ENCODE measurements at regions not wholly inside any gene's neighbourhood (a gene's known extent, or its start where the extent isn't known, plus 50 kb on each side); places are given as distances from the start of the nearest gene placed in this dataset.

DNA sequence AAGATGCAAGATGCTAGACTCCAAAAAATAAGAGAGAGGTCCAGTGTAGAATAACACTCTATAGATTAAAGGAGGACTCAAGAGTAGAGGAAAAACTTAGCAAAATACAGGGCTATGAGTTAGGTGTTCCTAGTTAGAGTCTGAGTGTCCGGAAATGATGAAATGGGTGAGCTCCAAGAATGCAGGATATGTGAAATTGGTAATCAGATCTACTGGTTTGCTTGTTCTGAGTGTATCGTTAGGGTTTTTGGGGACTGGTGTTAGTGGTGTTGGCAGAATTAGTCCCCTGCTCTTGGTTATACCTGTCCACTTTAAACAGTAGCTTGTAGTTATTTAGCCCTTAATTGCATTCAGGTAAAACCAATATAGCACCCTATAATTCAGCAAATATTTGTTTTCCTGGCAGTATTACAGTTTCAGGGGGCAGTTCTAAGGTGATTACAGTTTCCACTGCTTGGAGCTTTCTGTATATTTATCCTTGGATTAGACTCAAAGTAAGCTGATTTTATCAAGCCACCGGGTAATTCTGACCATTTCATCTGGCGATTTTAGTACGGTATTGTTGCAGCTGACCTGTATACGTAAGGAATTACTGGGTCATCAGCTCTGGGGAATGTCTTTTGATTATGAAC lies 332.7 kb downstream of the CHRM3 start:
- TF ChIP-seq, protein P1, sequence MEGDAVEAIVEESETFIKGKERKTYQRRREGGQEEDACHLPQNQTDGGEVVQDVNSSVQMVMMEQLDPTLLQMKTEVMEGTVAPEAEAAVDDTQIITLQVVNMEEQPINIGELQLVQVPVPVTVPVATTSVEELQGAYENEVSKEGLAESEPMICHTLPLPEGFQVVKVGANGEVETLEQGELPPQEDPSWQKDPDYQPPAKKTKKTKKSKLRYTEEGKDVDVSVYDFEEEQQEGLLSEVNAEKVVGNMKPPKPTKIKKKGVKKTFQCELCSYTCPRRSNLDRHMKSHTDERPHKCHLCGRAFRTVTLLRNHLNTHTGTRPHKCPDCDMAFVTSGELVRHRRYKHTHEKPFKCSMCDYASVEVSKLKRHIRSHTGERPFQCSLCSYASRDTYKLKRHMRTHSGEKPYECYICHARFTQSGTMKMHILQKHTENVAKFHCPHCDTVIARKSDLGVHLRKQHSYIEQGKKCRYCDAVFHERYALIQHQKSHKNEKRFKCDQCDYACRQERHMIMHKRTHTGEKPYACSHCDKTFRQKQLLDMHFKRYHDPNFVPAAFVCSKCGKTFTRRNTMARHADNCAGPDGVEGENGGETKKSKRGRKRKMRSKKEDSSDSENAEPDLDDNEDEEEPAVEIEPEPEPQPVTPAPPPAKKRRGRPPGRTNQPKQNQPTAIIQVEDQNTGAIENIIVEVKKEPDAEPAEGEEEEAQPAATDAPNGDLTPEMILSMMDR (IDR thresholded peaks at IDR 0.05; ENCODE audit: borderline replicate concordance, insufficient read depth, low read depth, low read length) = no peak
- H3K4me3 ChIP-seq (ENCODE audit: low read depth, low read length) = no peak overlapping the region

GRCh38 chr1:239719642-239720258 lies 333.4 kb downstream of the CHRM3 start:
- no peak overlapping the region for H3K4me3 ChIP-seq (ENCODE audit: low read depth, low read length)
- TF ChIP-seq, protein P1 (IDR thresholded peaks at IDR 0.05; ENCODE audit: borderline replicate concordance, insufficient read depth, low read depth, low read length) = no peak

DNA sequence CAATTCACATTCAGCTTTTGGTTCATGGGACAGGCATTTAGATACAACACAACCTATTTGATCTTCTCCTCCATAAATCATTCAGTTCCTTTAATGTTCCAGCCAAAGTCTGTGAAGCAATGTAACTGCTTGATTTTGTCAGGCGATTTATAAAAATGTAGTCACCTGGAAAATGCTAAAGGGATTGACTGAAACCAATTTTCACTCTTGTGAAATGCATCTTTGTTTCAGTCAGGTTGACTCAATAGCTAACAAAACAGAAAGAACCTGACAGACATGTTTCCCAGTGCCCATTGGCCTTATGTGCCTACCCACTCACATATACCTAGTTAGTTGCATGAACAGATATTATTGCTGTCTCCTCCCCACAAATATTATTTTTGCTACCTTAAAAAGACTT lies 335.7 kb downstream of the CHRM3 start:
- TF ChIP-seq, protein P1 (IDR thresholded peaks at IDR 0.05; ENCODE audit: borderline replicate concordance, insufficient read depth, low read depth, low read length) = no peak
- no peak overlapping the region for H3K4me3 ChIP-seq (ENCODE audit: low read depth, low read length)

DNA sequence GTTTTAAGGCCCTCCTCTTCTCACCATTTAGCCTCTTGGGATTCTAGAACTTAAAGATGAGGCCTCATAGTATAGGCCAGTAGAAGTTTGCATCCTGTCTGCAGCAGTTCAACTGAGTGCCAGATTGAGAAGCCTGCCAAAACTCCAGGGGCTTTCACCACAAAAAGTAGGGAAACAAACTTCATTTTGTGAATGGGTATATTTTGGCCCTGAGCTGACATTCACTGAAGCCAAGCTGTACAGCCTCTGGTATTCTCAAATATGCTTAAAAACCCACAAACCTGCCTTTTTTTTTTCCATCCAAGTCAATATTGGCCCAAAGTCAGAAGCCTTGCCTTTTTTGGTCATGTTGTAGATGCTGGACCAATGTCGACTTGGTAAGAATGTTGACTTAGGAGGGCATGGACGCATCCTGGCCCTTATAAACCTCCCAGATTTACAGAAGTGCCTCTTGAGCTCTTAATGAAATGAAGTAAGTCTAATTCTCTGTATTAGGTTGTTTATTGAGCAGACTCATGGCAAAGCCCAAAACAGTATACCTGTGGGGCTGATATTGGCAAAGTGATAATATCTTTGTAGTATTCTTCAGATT lies 337.5 kb downstream of the CHRM3 start:
- TF ChIP-seq, protein P1 (IDR thresholded peaks at IDR 0.05; ENCODE audit: borderline replicate concordance, insufficient read depth, low read depth, low read length) = no peak
- no peak overlapping the region for H3K4me3 ChIP-seq (ENCODE audit: low read depth, low read length)

- no peak overlapping the region for H3K4me3 ChIP-seq (ENCODE audit: low read depth, low read length)
- TF ChIP-seq, protein P1 (IDR thresholded peaks at IDR 0.05; ENCODE audit: borderline replicate concordance, insufficient read depth, low read depth, low read length) = no peak
Measured at GRCh38 chr1:239725371-239725770, 339.0 kb downstream of the CHRM3 start.

- TF ChIP-seq, protein P1 (IDR thresholded peaks at IDR 0.05; ENCODE audit: borderline replicate concordance, insufficient read depth, low read depth, low read length) = no peak
- no peak overlapping the region for H3K4me3 ChIP-seq (ENCODE audit: low read depth, low read length)
Measured at GRCh38 chr1:239725933-239726332, 339.6 kb downstream of the CHRM3 start.

DNA sequence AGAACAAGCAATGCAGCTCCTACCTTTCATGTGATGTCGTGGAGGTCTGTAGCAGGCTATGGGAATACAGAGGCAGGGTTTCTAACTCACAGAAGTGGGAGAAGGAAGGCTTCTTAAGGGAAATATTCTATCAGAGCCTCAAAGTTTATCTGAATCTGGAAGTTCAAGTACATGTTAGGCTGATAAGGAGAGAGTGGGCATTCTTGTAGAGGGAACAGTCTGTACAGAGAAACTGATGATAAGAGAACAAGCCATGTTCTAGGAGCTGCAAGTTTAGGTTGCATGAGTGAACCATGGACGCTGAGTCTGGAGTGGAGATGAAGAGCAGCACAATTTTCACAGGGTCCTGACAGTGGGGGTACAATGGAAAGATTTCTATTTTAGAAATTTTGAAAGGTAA lies 344.0 kb downstream of the CHRM3 start:
- no peak overlapping the region for H3K4me3 ChIP-seq (ENCODE audit: low read depth, low read length)
- TF ChIP-seq, protein P1 (IDR thresholded peaks at IDR 0.05; ENCODE audit: borderline replicate concordance, insufficient read depth, low read depth, low read length) = no peak

Data from GM12875 (cell line).